Stimulated activated CD8-positive, alpha-beta memory T cell treated with anti-CD3 and anti-CD28 coated beads, Interleukin-4, amount 100 ng/mL, for 1 hour (primary cell): ENCODE measurements at regions not wholly inside any gene's neighbourhood (a gene's known extent, or its start where the extent isn't known, plus 50 kb on each side); places are given as distances from the start of the nearest gene placed in this dataset.

Source experiments
- DNase-seq, 2 donors: peaks; one replicate each; pipeline ENCODE4 v3.0.0-alpha.2; 2020; ENCODE audit warnings: low read depth in 2 of 2, low spot score in 1 of 2

GRCh38 chr1:48055876-48056764 is 58.9 kb upstream of the TRABD2B start:
- DNase-seq, result no peak

- no peak for DNase-seq
These were observed 57.0 kb upstream of the TRABD2B start for GRCh38 chr1:48054232-48054631.

GRCh38 chr1:48052923-48053291 is 55.7 kb upstream of the TRABD2B start:
- no peak for DNase-seq

- DNase-seq, result no peak
These were observed 54.4 kb upstream of the TRABD2B start for GRCh38 chr1:48051466-48052126.

- no peak for DNase-seq
These were observed 52.8 kb upstream of the TRABD2B start for GRCh38 chr1:48049823-48050535.

- no peak for DNase-seq
These were observed 51.8 kb upstream of the TRABD2B start for GRCh38 chr1:48048980-48049379.

- no peak for DNase-seq
These were observed 50.9 kb upstream of the TRABD2B start for GRCh38 chr1:48048064-48048463.

GRCh38 chr1:48047116-48047515 is 49.9 kb upstream of the TRABD2B start:
- no peak for DNase-seq
